KMS-11 (cell line): ENCODE measurements at regions not wholly inside any gene's neighbourhood (a gene's known extent, or its start where the extent isn't known, plus 50 kb on each side); places are given as distances from the start of the nearest gene placed in this dataset.
"Not testable (repeated sequence)": the region's sequence is repeated elsewhere in the genome, so short reads cannot be mapped to it uniquely, and the experiment has no call there.

Experiments used
- H2AFZ ChIP-seq: fragments of 200-600 bp; sonication (generic); 2 replicates; pipeline ENCODE4 v1.6.1; 2016; ENCODE audit warnings: antibody characterized with exemption, mixed run types, low read depth
- H3K27ac ChIP-seq: fragments of 200-600 bp; sonication (generic); 2 replicates; pipeline ENCODE4 v1.6.1; 2016; ENCODE audit warnings: mild to moderate bottlenecking, mixed run types
- H3K27me3 ChIP-seq: fragments of 200-600 bp; sonication (generic); 2 replicates; pipeline ENCODE4 v1.6.1; 2017; ENCODE audit warnings: mild to moderate bottlenecking, low read depth, mixed run types, moderate library complexity; ENCODE audit not compliant: insufficient read depth
- H3K36me3 ChIP-seq: fragments of 200-600 bp; sonication (generic); 2 replicates; pipeline ENCODE4 v1.6.1; 2017; ENCODE audit warnings: mild to moderate bottlenecking, mixed run types; ENCODE audit not compliant: insufficient read depth
- H3K4me1 ChIP-seq: fragments of 200-600 bp; sonication (generic); 2 replicates; pipeline ENCODE4 v1.6.1; 2016; ENCODE audit warnings: mild to moderate bottlenecking, low read depth, mixed run types; ENCODE audit not compliant: poor library complexity, severe bottlenecking
- H3K4me2 ChIP-seq: fragments of 200-600 bp; sonication (generic); 2 replicates; pipeline ENCODE4 v1.7.0; 2016; ENCODE audit warnings: mild to moderate bottlenecking, mixed run types
- H3K4me3 ChIP-seq: fragments of 200-600 bp; sonication (generic); IDR thresholded peaks from 2 replicates; pipeline ENCODE4 v1.6.1; 2017; ENCODE audit warnings: low read depth, low read length, mixed read lengths; ENCODE audit not compliant: insufficient read depth
- H3K79me2 ChIP-seq: fragments of 200-600 bp; sonication (generic); 2 replicates; pipeline ENCODE4 v1.6.1; 2016; ENCODE audit warnings: low read depth, mixed run types; ENCODE audit not compliant: insufficient read depth
- H3K9ac ChIP-seq: fragments of 200-600 bp; sonication (generic); 2 replicates; pipeline ENCODE4 v1.6.1; 2016; ENCODE audit warnings: mild to moderate bottlenecking, mixed run types
- H4K20me1 ChIP-seq: fragments of 200-600 bp; sonication (generic); 2 replicates; pipeline ENCODE4 v1.6.1; 2016; ENCODE audit warnings: mild to moderate bottlenecking, mixed run types; ENCODE audit not compliant: insufficient read depth
- TF ChIP-seq, protein P1 (sequence below): fragments of 200-600 bp; sonication (generic); conservative IDR thresholded peaks from 2 replicates; pipeline ENCODE4 v1.6.1; 2017; ENCODE audit warnings: low read depth, mild to moderate bottlenecking, antibody characterized with exemption, low read length, moderate library complexity, mixed read lengths

DNA sequence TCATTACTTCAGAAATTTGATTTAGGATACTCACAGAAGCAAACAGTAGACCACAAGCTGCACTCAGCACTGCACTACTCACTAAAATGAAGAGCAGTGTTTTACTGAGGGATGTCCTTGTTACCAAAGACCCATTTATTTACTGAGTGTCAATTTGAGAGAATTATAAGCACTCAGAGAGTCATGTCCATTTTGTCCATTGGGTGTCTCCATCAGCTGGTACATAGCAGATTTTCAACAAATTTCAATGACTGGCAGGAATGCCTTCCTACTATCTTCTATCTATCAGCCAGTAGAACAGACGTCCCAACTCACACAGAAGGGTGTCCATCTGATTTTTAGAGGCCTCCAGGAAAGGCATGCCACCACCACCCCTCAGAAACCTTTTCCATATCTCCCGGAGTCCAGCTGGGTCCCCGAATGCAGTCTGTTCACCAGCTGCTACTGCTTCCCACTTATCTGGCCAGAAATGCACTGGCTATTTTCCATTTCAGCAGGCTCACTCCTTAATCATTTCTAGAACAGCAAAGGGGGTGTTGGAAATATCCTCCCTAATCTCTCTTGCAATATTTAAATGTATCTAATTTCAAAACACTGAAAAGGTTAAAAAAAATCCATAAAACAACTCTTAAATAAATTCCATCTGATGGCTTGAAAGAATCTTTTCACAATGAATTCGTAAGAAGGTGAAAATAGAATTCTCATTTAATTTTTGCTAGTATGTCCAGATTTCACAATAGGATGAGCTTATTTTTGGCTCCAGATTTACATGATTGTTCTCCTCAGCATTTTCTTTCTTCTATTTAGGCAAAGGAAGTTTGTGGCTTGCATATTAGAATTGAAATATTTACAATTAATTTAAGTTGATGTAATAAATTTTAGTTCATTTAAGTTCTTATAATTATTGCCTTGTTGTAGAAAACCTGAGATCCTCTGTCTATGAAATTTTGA, 1164.0 kb upstream of the CELF2 start:
- Histone ChIP-seq H2AFZ (no peak overlapping the region), H3K9ac (no peak overlapping the region), H3K27ac (no peak overlapping the region), H3K4me3 (no peak overlapping the region), H4K20me1 (no peaks in the 10 kb centered on the region), H3K4me2 (no peak overlapping the region), H3K36me3 (no peaks in the 10 kb centered on the region), H3K79me2 (no peaks in the 10 kb centered on the region), H3K4me1 (no peaks in the 10 kb centered on the region), H3K27me3 (no peaks in the 10 kb centered on the region)
- TF ChIP-seq, protein P1, sequence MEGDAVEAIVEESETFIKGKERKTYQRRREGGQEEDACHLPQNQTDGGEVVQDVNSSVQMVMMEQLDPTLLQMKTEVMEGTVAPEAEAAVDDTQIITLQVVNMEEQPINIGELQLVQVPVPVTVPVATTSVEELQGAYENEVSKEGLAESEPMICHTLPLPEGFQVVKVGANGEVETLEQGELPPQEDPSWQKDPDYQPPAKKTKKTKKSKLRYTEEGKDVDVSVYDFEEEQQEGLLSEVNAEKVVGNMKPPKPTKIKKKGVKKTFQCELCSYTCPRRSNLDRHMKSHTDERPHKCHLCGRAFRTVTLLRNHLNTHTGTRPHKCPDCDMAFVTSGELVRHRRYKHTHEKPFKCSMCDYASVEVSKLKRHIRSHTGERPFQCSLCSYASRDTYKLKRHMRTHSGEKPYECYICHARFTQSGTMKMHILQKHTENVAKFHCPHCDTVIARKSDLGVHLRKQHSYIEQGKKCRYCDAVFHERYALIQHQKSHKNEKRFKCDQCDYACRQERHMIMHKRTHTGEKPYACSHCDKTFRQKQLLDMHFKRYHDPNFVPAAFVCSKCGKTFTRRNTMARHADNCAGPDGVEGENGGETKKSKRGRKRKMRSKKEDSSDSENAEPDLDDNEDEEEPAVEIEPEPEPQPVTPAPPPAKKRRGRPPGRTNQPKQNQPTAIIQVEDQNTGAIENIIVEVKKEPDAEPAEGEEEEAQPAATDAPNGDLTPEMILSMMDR: no peak

DNA sequence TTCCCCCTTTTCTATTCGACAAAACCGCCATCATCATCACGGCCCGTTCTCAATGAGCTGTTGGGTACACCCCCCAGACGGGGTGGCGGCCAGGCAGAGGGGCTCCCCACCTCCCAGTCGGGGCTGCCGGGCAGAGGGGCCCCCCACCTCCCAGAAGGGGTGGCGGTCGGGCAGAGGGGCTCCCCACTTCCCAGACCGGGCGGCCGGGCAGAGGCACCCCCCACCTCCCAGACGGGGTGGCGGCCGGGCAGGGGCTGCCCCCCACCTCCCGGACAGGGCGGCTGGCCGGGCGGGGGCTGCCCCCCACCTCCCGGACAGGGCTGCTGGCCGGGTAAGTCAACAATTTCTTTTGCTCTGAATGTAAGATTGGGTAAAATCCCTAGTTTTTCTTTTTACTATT, 1162.2 kb upstream of the CELF2 start:
- H3K4me1 ChIP-seq, H3K4me2 ChIP-seq, H3K9ac ChIP-seq, H4K20me1 ChIP-seq, H3K36me3 ChIP-seq, H3K27ac ChIP-seq, H3K79me2 ChIP-seq, H3K27me3 ChIP-seq, H3K4me3 ChIP-seq, H2AFZ ChIP-seq: not testable (repeated sequence)

DNA sequence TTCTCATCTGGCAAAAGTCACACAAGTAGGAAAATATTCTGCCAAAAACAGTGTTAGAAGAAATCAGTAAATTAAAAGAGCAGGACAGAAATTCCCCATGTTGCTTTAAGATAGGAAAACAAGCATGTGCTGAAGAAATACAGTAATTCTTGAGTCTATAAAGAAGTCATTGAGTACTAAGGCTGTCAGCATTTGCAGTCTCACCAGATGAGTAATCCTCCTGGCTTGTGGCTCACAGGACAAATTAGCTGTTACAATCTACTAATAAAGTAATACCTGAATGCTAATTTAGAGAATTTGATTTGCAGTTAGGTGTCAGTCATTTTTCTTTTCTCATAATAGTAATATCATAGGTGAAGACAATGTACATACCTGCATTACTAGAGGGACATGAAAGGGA, 1158.9 kb upstream of the CELF2 start:
- no peaks in the 10 kb centered on the region for H4K20me1 ChIP-seq
- H3K4me2 ChIP-seq: no peak overlapping the region
- no peak overlapping the region for H3K27ac ChIP-seq
- H3K4me3 ChIP-seq: no peak overlapping the region
- H3K4me1 ChIP-seq: no peaks in the 10 kb centered on the region
- no peaks in the 10 kb centered on the region for H3K79me2 ChIP-seq
- H3K36me3 ChIP-seq: no peaks in the 10 kb centered on the region
- H3K9ac ChIP-seq: no peak overlapping the region
- H3K27me3 ChIP-seq: no peaks in the 10 kb centered on the region
- TF ChIP-seq, protein P1: no peak
- no peak overlapping the region for H2AFZ ChIP-seq

DNA sequence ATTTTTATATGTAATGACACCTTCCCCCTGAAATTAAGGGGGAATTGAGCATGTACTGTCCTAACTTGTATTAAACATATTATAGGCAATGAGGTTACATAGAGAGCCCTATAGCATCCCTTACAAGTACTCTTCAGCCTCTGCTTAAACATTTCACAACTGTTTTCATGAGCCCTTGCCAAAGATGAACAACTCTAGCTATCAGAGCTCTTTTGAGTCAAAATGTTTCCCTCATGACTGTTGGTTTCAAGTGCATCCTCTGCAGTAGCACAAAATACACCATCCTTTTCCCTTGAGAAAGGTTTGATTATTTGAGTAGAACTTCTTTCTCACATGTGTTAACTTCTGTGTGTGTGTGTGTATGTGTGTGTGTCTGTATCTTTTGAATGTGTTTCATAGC, 1157.6 kb upstream of the CELF2 start:
- Histone ChIP-seq H3K4me2 (no peak overlapping the region), H3K36me3 (no peaks in the 10 kb centered on the region), H2AFZ (no peak overlapping the region), H3K27me3 (no peaks in the 10 kb centered on the region), H4K20me1 (no peaks in the 10 kb centered on the region), H3K9ac (no peak overlapping the region), H3K79me2 (no peaks in the 10 kb centered on the region), H3K4me1 (no peaks in the 10 kb centered on the region), H3K27ac (no peak overlapping the region), H3K4me3 (no peak overlapping the region)
- TF ChIP-seq, protein P1: no peak

DNA sequence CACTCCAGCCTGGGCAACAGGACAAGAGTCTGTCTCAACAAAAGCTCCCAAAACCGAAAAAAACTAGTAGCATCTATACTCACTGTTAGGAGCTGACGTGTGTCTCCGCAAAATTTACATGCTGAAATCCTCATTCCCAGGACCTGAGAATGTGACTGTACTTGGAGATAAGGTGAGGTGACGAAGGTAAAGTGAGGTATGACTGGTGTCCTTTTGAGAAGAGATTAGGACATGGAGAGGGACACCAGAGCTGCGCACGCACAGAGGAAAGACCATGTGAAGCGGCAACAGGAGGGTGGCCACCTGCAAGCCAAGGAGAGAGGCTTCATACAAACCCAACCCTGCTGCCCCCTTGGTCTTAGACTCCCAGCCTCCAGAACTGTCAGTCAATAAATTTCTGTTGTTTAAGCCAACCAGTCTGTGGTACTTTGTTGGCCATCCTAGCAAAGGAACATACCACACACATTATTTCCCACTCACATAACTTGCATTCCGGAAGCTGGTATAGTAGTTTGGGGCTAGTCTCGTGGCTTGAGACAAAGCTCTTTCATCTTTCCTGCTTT, 1154.0 kb upstream of the CELF2 start:
- Histone ChIP-seq H3K4me2 (no peak overlapping the region), H2AFZ (no peak overlapping the region), H3K9ac (no peak overlapping the region), H3K79me2 (no peaks in the 10 kb centered on the region), H3K4me3 (no peak overlapping the region), H3K36me3 (no peaks in the 10 kb centered on the region), H3K4me1 (no peaks in the 10 kb centered on the region), H3K27ac (no peak overlapping the region), H4K20me1 (no peaks in the 10 kb centered on the region), H3K27me3 (no peaks in the 10 kb centered on the region)
- TF ChIP-seq, protein P1: no peak
